ENCODE measurements at regions not wholly inside any gene's neighbourhood (a gene's known extent, or its start where the extent isn't known, plus 50 kb on each side); places are given as distances from the start of the nearest gene placed in this dataset.
"Not testable (repeated sequence)": the region's sequence is repeated elsewhere in the genome, so short reads cannot be mapped to it uniquely, and the experiment has no call there.

DNA sequence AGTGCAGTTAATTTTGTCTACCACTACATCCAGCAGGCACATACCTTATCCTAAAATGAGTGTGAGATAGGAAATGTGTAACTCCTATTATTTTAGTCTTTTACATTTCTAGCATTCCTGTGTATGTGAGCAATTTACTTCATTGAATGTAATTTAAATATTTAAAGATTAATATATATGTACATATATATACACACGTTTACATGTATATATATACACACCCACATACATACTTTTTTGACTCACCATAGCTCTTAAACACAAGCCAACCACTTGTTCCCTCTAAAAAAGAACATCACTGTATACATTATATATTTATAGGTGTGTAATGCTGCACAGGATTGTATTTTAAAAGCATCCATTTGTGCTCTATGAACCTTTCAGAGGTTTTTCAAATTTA lies 425.6 kb upstream of the NECTIN3 start:
- ATAC-seq (no peak), DNase-seq (ENCODE audit: low spot score) (no peak)
- intact Hi-C loops (cut with DNase I), result no loop called here

DNA sequence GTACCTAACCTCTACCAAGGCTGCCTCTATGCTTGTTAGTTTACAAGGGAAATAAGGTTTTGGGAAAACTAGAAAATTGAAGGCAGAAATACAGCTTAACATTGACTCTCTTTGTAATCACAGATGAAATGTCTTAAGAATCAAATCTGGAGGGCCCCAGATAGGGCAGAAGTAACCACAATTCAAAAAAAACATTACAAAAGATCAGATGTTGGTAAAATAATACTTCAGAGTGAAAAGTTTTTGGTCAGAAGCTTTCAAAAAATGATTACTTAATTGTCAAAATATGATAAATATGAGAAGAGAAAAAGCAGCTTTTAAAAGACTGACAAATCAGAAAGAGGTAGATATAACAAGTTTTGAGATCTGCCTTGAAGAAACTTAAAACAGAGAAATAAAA lies 425.1 kb upstream of the NECTIN3 start:
- DNase-seq (ENCODE audit: low spot score), result no peak
- no peak for ATAC-seq
- intact Hi-C loops (cut with DNase I), result no loop called here

GRCh38 chr3:110647586-110647985 lies 424.0 kb upstream of the NECTIN3 start:
- no peak for DNase-seq (ENCODE audit: low spot score)
- no peak for ATAC-seq
- intact Hi-C loops (cut with DNase I), result no loop called here

- ATAC-seq (no peak), DNase-seq (ENCODE audit: low spot score) (no peak)
- intact Hi-C loops (cut with DNase I), result no loop called here
These were observed 420.9 kb upstream of the NECTIN3 start for GRCh38 chr3:110650741-110651140.

- DNase-seq (ENCODE audit: low spot score) (no peak), ATAC-seq (no peak)
- intact Hi-C loops (cut with DNase I), result no loop called here
These were observed 416.6 kb upstream of the NECTIN3 start for GRCh38 chr3:110654843-110655502.

GRCh38 chr3:110656394-110657025 lies 415.1 kb upstream of the NECTIN3 start:
- ATAC-seq (no peak), DNase-seq (ENCODE audit: low spot score) (no peak)
- intact Hi-C loops (cut with DNase I), result no loop called here

- DNase-seq (ENCODE audit: low spot score) (no peak), ATAC-seq (no peak)
- intact Hi-C loops (cut with DNase I), result no loop called here
These were observed 407.5 kb upstream of the NECTIN3 start for GRCh38 chr3:110664148-110664547.

- no peak for ATAC-seq
These were observed 405.1 kb upstream of the NECTIN3 start for GRCh38 chr3:110666495-110666894.

GRCh38 chr3:110667216-110667615 lies 404.4 kb upstream of the NECTIN3 start:
- DNase-seq (ENCODE audit: low spot score) (no peak), ATAC-seq (no peak)
- intact Hi-C loops (cut with DNase I), result no loop called here

More at GRCh38 chr3:110666495-110666894, 405.1 kb upstream of the NECTIN3 start:
- intact Hi-C loops (cut with DNase I), result no loop called here
- DNase-seq (ENCODE audit: low spot score), result no peak

GRCh38 chr3:110670407-110670806 lies 401.2 kb upstream of the NECTIN3 start:
- no peak for ATAC-seq
- intact Hi-C loops (cut with DNase I), result no loop called here

DNA sequence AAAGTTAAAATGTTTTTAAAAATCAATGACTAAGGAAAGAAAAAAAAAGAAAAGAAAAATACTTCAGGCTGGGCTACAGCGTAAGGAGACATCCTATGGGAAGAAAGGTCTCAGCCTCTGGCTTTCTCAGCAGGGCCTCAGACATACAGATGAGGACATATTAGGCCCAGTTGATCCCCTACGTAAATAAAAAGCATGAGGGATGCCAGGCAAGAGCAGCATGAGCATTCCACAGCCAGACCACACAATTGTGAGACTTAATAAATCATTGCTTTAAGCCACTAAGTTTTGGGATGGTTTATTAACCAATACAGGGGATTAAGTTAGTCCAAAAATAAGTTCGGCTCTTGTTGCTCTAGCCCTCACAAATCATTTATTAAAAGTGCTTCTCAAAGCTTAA lies 394.1 kb upstream of the NECTIN3 start:
- DNase-seq (ENCODE audit: low spot score) (no peak), ATAC-seq (no peak)
- intact Hi-C loops (cut with DNase I), result no loop called here

More at GRCh38 chr3:110670407-110670806, 401.2 kb upstream of the NECTIN3 start:
- no peak for DNase-seq (ENCODE audit: low spot score)

GRCh38 chr3:110679285-110679684 lies 392.3 kb upstream of the NECTIN3 start:
- intact Hi-C loops (cut with DNase I), result no loop called here
- ATAC-seq, result no peak
- no peak for DNase-seq (ENCODE audit: low spot score)

DNA sequence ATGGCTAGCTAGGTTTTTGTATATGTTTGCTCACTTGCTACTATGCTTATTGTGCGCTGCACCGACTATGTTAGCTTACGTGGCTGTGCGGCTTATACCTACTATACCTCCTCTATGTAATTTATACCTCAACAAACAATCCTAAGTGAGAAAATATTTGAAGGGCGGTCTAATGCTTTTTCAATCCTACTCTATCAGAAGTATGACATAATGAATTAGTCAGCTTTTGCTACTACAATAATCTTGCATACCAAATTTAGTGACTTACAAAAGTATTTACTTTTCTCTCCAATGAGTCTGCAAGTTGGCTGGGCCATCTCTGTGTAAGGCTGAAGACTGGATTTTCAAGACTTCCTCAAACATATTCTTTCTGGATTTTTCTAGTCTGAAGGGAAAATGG lies 391.2 kb upstream of the NECTIN3 start:
- ATAC-seq, result no peak
- no peak for DNase-seq (ENCODE audit: low spot score)

DNA sequence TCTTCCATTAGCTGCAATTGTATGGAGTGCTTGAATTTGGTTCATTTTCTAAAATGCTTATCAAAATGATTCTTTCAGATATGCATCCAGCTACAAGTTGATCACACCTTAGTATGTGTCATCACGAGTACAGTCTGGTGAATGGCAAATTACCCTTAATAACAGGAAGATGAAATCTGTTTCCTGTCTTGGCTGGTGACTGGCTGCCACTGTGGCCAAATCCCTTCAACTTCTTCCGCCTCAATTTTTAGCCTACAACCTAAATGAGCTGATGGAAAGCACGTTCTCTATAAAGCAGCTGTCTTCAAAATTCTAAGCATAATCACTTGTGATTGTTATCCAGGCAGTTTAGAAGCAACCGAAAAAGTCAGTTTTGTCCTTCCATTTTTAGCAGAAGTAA lies 387.1 kb upstream of the NECTIN3 start:
- DNase-seq (ENCODE audit: low spot score), result no peak
- intact Hi-C loops (cut with DNase I), result no loop called here
- ATAC-seq, result no peak

More for the DNA sequence above, 391.2 kb upstream of the NECTIN3 start:
- intact Hi-C loops (cut with DNase I), result no loop called here

DNA sequence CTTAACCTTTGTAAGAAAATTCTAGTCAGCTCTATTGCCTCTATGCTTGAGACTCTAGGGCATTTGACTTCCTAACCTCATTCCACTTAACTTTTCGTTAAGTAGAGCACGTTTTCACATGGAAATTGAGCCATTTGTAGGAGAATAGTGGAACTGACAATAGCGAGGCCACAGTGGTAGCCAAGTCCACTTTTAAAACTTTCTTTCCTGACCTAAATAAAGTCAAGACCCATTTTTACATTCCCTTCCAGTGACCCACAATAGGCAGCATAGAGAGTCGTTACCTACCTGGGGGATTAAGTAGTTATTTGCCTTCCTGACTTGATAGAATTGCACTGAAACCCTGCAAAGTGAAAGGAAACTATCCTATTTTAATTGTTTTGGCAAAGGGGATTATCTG lies 386.0 kb upstream of the NECTIN3 start:
- DNase-seq (ENCODE audit: low spot score) (no peak), ATAC-seq (no peak)
- intact Hi-C loops (cut with DNase I), result no loop called here

DNA sequence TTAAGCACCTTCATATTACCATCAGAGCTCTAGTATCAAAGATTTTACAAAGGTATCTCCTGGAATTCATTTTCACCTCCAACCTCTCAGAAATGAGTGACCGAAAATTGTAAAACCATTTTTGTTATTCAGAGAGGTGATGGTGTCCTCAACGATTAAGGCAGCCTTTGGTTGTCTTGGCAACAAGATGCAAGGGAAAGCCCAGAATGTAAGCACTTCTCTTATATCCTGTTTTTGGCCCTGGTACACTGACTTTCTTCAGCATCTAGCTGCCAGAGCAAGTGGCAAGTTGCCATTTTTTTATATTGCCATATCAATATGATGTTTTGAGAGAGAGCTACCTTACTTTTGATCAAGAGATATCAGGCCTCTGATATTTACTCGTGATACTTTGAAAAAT lies 384.9 kb upstream of the NECTIN3 start:
- ATAC-seq, result no peak
- no peak for DNase-seq (ENCODE audit: low spot score)
- intact Hi-C loops (cut with DNase I), result no loop called here

GRCh38 chr3:110687138-110687537 lies 384.5 kb upstream of the NECTIN3 start:
- ATAC-seq (no peak), DNase-seq (ENCODE audit: low spot score) (no peak)
- intact Hi-C loops (cut with DNase I), result no loop called here

DNA sequence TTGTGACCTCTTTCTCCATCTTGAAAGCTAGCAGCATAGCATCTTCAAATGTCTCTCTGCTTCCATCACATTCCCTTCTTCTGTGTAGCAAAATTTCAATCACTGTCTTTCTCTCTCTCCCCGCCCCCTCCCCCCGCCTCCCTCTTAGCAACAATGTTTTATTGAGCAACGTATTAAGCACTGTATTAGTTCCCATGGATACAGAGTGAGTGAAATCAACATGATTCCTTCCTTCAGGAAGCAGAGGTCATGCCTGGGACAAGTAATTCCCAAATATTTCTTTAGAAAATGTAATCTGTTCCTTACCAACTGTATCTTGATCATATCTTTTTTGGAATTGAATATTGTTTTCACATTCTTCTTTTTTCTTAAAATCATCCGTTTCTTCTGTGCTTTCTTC lies 373.7 kb upstream of the NECTIN3 start:
- intact Hi-C loops (cut with DNase I), result no loop called here
- ATAC-seq (no peak), DNase-seq (ENCODE audit: low spot score) (no peak)

GRCh38 chr3:110704332-110704731 lies 367.3 kb upstream of the NECTIN3 start:
- ATAC-seq; DNase-seq (ENCODE audit: low spot score); intact Hi-C loops (cut with DNase I): not testable (repeated sequence)

GRCh38 chr3:110708156-110708555 lies 363.5 kb upstream of the NECTIN3 start:
- DNase-seq (ENCODE audit: low spot score) (no peak), ATAC-seq (no peak)
- intact Hi-C loops (cut with DNase I), result no loop called here

- intact Hi-C loops (cut with DNase I), result no loop called here
- DNase-seq (ENCODE audit: low spot score) (no peak), ATAC-seq (no peak)
These were observed 361.5 kb upstream of the NECTIN3 start for GRCh38 chr3:110710156-110710555.
